ENCODE measurements at regions not wholly inside any gene's neighbourhood (a gene's known extent, or its start where the extent isn't known, plus 50 kb on each side); places are given as distances from the start of the nearest gene placed in this dataset.

GRCh38 chr5:57655228-57655627, 172.6 kb upstream of the ACTBL2 start:
- TF ChIP-seq, protein P1, sequence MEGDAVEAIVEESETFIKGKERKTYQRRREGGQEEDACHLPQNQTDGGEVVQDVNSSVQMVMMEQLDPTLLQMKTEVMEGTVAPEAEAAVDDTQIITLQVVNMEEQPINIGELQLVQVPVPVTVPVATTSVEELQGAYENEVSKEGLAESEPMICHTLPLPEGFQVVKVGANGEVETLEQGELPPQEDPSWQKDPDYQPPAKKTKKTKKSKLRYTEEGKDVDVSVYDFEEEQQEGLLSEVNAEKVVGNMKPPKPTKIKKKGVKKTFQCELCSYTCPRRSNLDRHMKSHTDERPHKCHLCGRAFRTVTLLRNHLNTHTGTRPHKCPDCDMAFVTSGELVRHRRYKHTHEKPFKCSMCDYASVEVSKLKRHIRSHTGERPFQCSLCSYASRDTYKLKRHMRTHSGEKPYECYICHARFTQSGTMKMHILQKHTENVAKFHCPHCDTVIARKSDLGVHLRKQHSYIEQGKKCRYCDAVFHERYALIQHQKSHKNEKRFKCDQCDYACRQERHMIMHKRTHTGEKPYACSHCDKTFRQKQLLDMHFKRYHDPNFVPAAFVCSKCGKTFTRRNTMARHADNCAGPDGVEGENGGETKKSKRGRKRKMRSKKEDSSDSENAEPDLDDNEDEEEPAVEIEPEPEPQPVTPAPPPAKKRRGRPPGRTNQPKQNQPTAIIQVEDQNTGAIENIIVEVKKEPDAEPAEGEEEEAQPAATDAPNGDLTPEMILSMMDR (IDR thresholded peaks at IDR 0.05) = no peak
- TF ChIP-seq POLR2A (IDR thresholded peaks at IDR 0.05) = no peak
